Stimulated activated CD4-positive, alpha-beta T cell treated with anti-CD3 and anti-CD28 coated beads, Interleukin-1b, Interleukin-23, amount 100 ng/mL, for 48 hours (primary cell): ENCODE measurements at regions not wholly inside any gene's neighbourhood (a gene's known extent, or its start where the extent isn't known, plus 50 kb on each side); places are given as distances from the start of the nearest gene placed in this dataset.
"Not testable (repeated sequence)": the region's sequence is repeated elsewhere in the genome, so short reads cannot be mapped to it uniquely, and the experiment has no call there.

Experiments
- DNase-seq: peaks from one replicate; pipeline ENCODE4 v3.0.0-alpha.2; 2020

DNA sequence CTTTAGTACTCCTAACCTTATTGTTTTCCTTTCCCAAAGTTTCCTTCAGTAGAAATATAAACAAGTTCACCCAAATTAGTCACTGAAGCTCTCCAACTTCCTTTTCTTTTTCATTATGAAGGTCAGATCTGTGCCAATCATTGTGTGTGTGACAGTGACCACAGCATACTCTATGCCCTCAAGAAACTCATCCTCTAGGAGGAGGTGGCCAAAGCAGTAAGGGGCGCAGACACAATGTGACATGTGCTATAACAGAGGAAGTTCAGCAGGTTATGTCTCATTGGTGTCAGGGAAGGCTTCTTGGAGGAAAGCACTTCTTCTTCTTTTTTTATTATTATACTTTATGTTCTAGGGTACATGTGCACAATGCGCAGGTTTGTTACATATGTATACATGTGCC lies 60.0 kb upstream of the PSME4 start:
- DNase-seq: no peak

DNA sequence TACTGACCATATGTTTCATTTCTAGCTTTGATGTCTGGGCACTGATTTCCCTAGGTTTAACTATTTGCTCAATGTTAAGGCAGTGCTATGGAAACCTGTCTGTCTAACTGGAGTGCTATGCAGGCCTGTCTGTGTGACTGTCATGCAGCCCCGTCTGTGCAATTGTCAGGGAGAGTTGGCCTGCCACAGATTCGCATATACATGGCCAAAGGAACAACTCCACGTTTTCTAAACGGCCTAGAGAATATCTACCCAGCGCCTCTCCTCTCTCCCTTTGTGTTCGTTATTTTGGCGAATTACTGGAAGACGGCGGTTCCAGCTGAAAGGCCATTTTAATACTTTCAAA lies 59.6 kb upstream of the PSME4 start:
- DNase-seq: no peak

DNA sequence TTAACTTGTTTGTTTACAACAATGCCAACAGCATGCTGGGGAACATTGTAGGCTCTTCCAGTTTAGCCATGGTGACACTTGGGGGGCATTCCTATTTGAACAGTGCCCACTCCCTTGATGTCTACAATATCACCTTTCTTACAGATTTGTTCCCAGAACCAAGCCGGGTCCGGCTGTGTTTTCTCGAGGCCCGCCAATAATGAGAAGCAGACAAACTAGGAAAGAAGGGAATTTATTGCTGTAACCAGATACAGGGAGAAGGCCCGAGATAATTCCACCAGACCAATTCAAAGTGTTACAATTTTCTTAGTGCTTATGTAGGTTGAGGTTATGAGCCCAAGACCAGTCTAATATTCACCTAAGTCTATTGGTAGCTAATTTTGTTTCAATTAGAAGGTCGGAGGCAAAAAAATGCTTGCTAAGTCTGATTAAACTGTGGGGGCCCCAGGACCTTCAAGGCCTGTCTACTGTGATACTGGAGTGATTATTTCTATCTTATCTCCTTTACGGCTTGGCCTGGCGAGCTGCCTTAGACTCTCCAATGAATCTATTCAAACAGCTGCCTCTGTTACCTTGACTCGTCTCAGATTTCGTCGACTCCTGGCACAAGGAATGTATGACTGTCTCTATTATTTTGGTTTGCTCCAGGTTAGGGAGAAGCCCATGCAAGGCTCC lies 59.1 kb upstream of the PSME4 start:
- DNase-seq: no peak

- DNase-seq: not testable (repeated sequence)
Measured at GRCh38 chr2:54025463-54026075, 54.8 kb upstream of the PSME4 start.

DNA sequence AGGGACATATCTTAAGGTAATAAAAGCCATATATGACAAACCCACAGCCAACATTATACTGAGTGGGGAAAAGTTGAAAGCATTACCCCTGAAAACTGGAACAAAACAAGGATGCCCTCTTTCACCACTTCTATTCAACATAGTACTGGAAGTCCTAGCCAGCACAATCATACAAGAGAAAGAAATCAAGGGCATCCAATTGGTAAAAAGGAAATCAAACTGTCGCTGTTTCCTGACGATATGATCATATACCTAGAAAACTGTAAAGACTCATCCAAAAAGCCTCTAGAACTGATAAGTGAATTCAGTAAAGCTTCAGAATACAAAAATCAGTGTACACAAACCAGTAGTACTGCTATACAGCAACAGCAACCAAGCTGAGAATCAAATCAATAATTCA lies 53.8 kb upstream of the PSME4 start:
- DNase-seq: no peak

GRCh38 chr2:54021702-54022101 lies 50.9 kb upstream of the PSME4 start:
- DNase-seq: no peak

DNA sequence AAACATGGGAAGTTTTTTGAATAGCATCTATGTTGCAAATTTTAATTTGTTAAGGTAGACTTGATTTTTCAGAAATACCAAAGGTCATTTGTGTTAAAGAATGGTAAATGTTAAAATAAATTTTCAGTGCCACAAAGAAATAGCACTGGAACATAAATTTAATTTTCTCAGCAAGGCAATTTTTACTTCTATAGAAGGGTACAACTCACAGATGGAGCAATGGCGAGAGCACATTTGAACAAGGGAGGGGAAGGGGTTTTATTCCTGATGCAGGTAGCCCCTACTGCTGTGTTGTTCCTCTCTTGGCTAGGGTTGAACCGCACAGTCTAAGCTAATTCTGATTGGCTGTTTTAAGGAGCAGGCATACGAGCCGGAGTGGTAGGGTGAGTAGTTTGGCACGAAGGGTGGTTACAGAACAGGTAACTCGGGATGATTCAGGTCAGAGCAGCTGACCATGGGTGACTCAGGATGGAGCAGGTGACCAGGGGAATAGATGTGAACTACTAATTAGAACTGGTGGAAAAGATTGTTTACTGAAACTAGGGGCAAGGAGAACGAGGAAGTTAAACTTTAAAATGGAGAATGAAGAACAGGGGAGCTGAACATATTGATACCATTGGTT lies 50.1 kb upstream of the PSME4 start:
- DNase-seq: no peak
